ENCODE measurements at regions not wholly inside any gene's neighbourhood (a gene's known extent, or its start where the extent isn't known, plus 50 kb on each side); places are given as distances from the start of the nearest gene placed in this dataset.

- TF ChIP-seq YY1 (IDR thresholded peaks at IDR 0.05; ENCODE audit: low read depth) (no peak), NFIC (IDR thresholded peaks at IDR 0.05) (no peak), CEBPB (IDR thresholded peaks at IDR 0.05) (no peak), USF1 (IDR thresholded peaks at IDR 0.05) (no peak), REST (IDR thresholded peaks at IDR 0.05; ENCODE audit: low read depth) (no peak)
These were observed 232.1 kb downstream of the ENC1 start for GRCh38 chr5:74408150-74409043.
